ENCODE measurements at regions not wholly inside any gene's neighbourhood (a gene's known extent, or its start where the extent isn't known, plus 50 kb on each side); places are given as distances from the start of the nearest gene placed in this dataset.

GRCh38 chr11:128036556-128037093, 550.7 kb downstream of the ETS1 start:
- TF ChIP-seq EP300 (IDR thresholded peaks at IDR 0.05; ENCODE audit: borderline replicate concordance in 1 of 2, low read depth in 1 of 2, low read length in 1 of 2) (no peak), IRF3 (IDR thresholded peaks at IDR 0.05; ENCODE audit: low read depth, low read length) (no peak), CTCF (IDR thresholded peaks at IDR 0.05) (no peak), POLR2AphosphoS5 (IDR thresholded peaks at IDR 0.05; ENCODE audit: low read depth, low read length) (no peak), GATA2 (CRISPR knock-in tag; IDR thresholded peaks at IDR 0.05) (no peak), RXRA (IDR thresholded peaks at IDR 0.05; ENCODE audit: borderline replicate concordance, low read depth) (no peak), NFIC (IDR thresholded peaks at IDR 0.05; ENCODE audit: borderline replicate concordance) (no peak), EZH2phosphoT487 (IDR thresholded peaks at IDR 0.05; ENCODE audit: borderline replicate concordance, low read depth) (no peak), SMC3 (IDR thresholded peaks at IDR 0.05; ENCODE audit: low read depth, low read length) (no peak), YY1 (IDR thresholded peaks at IDR 0.05; ENCODE audit: low read depth) (no peak), ELF1 (IDR thresholded peaks at IDR 0.05) (no peak), REST (IDR thresholded peaks at IDR 0.05; ENCODE audit: low read depth, low read length) (no peak)

Data from SK-N-SH (cell line).